ENCODE measurements at regions not wholly inside any gene's neighbourhood (a gene's known extent, or its start where the extent isn't known, plus 50 kb on each side); places are given as distances from the start of the nearest gene placed in this dataset.

GRCh38 chr2:147231607-147232006, 613.2 kb upstream of the ACVR2A start:
- H3K4me3 ChIP-seq (ENCODE audit: low read depth, low read length), result no peak overlapping the region
- no peak for DNase-seq (ENCODE audit: low read depth)
- TF ChIP-seq CTCF (IDR thresholded peaks at IDR 0.05; ENCODE audit: insufficient read depth, low read depth, low read length), result no peak

- no peak for TF ChIP-seq CTCF (IDR thresholded peaks at IDR 0.05; ENCODE audit: insufficient read depth, low read depth, low read length)
- H3K4me3 ChIP-seq (ENCODE audit: low read depth, low read length), result no peak overlapping the region
Measured at GRCh38 chr2:147231081-147231480, 613.7 kb upstream of the ACVR2A start.

GRCh38 chr2:147227313-147227712, 617.5 kb upstream of the ACVR2A start:
- no peak for DNase-seq (ENCODE audit: low read depth)
- TF ChIP-seq CTCF (IDR thresholded peaks at IDR 0.05; ENCODE audit: insufficient read depth, low read depth, low read length), result no peak
- H3K4me3 ChIP-seq (ENCODE audit: low read depth, low read length), result no peak overlapping the region

More at GRCh38 chr2:147231081-147231480, 613.7 kb upstream of the ACVR2A start:
- no peak for DNase-seq (ENCODE audit: low read depth)

- TF ChIP-seq CTCF (IDR thresholded peaks at IDR 0.05; ENCODE audit: insufficient read depth, low read depth, low read length), result no peak
- H3K4me3 ChIP-seq (ENCODE audit: low read depth, low read length), result no peak overlapping the region
- DNase-seq (ENCODE audit: low read depth), result no peak
Measured at GRCh38 chr2:147224070-147224469, 620.8 kb upstream of the ACVR2A start.

GRCh38 chr2:147223553-147224060, 621.2 kb upstream of the ACVR2A start:
- no peak for DNase-seq (ENCODE audit: low read depth)
- no peak for TF ChIP-seq CTCF (IDR thresholded peaks at IDR 0.05; ENCODE audit: insufficient read depth, low read depth, low read length)
- no peak overlapping the region for H3K4me3 ChIP-seq (ENCODE audit: low read depth, low read length)

- DNase-seq (ENCODE audit: low read depth), result no peak
- no peak for TF ChIP-seq CTCF (IDR thresholded peaks at IDR 0.05; ENCODE audit: insufficient read depth, low read depth, low read length)
- no peak overlapping the region for H3K4me3 ChIP-seq (ENCODE audit: low read depth, low read length)
Measured at GRCh38 chr2:147223119-147223518, 621.7 kb upstream of the ACVR2A start.

GRCh38 chr2:147222506-147222905, 622.3 kb upstream of the ACVR2A start:
- no peak for DNase-seq (ENCODE audit: low read depth)
- TF ChIP-seq CTCF (IDR thresholded peaks at IDR 0.05; ENCODE audit: insufficient read depth, low read depth, low read length), result no peak
- H3K4me3 ChIP-seq (ENCODE audit: low read depth, low read length), result no peak overlapping the region
